HepG2 (cell line): ENCODE measurements at regions not wholly inside any gene's neighbourhood (a gene's known extent, or its start where the extent isn't known, plus 50 kb on each side); places are given as distances from the start of the nearest gene placed in this dataset.

ENCODE experiments used
- ATAC-seq: fragments of 200-7000 bp; cut with Tn5 transposase; 3 replicates; pipeline ENCODE4 v1.9.1; 2020; ENCODE audit warnings: mild to moderate bottlenecking, moderate library complexity
- BruUV-seq: library from RNA; stranded (reverse); fragments of 400-500 nt; replicated peaks from 2 replicates; lab custom pipeline; 2021; lab: Mats Ljungman, UMichigan
- CTCF ChIA-PET: fragments of 300-600 bp; formaldehyde crosslinking; extraction: SDS; loops from one replicate; lab custom pipeline; 2021; ENCODE audit warnings: low total read pairs, inconsistent platforms, low intra/inter-chr PET ratio; lab: Yijun Ruan, JAX
- POLR2A ChIA-PET: fragments of 350-600 bp; sonication (Branson Sonifier 250); formaldehyde crosslinking; loops from one replicate; lab custom pipeline; 2020; ENCODE audit warnings: antibody characterized with exemption, inconsistent platforms; lab: Yijun Ruan, JAX
- DNase-seq: peaks from one replicate; pipeline ENCODE4 v3.0.0-alpha.2; 2015; ENCODE audit warnings: low spot score
- FAIRE-seq: peaks from 3 replicates; lab custom pipeline; 2011; peaks lifted over from hg19 to GRCh38; lab: Jason Lieb, UNC
- H2AFZ ChIP-seq: one replicate; pipeline ENCODE4 v1.6.1; 2011; ENCODE audit warnings: low read length, inconsistent platforms
- H3K27ac ChIP-seq: fragments of 300-600 bp; 3 replicates; pipeline ENCODE4 v1.8.0; 2011; ENCODE audit warnings: mixed run types, mild to moderate bottlenecking, mixed read lengths, low read length, inconsistent platforms; ENCODE audit not compliant: insufficient read depth; ENCODE audit errors: extremely low read length
- H3K27me3 ChIP-seq, 2 experiments: fragments of 200-600 bp in 1 of 2; 2 replicates in 1 of 2; 3 replicates in 1 of 2; pipeline versions ENCODE4 v1.6.0 to v1.8.0; 2011; ENCODE audit warnings: low read length in 2 of 2, mild to moderate bottlenecking in 2 of 2, moderate library complexity in 2 of 2, inconsistent platforms in 1 of 2; ENCODE audit not compliant: insufficient read depth in 2 of 2, control insufficient read depth in 1 of 2
- H3K36me3 ChIP-seq, 2 experiments: fragments of 200-600 bp in 1 of 2; replicated peaks in 1 of 2; 2 replicates in 1 of 2; 3 replicates in 1 of 2; pipeline versions ENCODE4 v1.5.1 to v1.8.0; 2011; ENCODE audit warnings: low read length in 2 of 2, inconsistent platforms in 1 of 2; ENCODE audit not compliant: insufficient read depth in 2 of 2, control insufficient read depth in 1 of 2
- H3K4me1 ChIP-seq: 2 replicates; pipeline ENCODE4 v1.5.1; 2012; ENCODE audit warnings: low read length, inconsistent platforms; ENCODE audit not compliant: insufficient read depth
- H3K4me2 ChIP-seq: 2 replicates; pipeline ENCODE4 v1.6.0; 2011; ENCODE audit warnings: low read depth, low read length, inconsistent platforms
- H3K4me3 ChIP-seq, 3 experiments: fragments of 200-600 bp in 1 of 3; sonication (generic), shearing (Covaris generic) in 1 of 3; replicated peaks in 1 of 3; 2 replicates each; pipeline ENCODE4 v1.5.1; 2011 to 2016; ENCODE audit warnings: low read length in 3 of 3, inconsistent platforms in 2 of 3, low read depth in 2 of 3, mild to moderate bottlenecking in 2 of 3, control low read depth in 1 of 3, mixed read lengths in 1 of 3; ENCODE audit not compliant: insufficient read depth in 1 of 3
- H3K79me2 ChIP-seq: one replicate; pipeline ENCODE4 v1.6.1; 2011; ENCODE audit warnings: low read length, inconsistent platforms; ENCODE audit not compliant: insufficient read depth
- H3K9ac ChIP-seq: 2 replicates; pipeline ENCODE4 v1.6.0; 2011; ENCODE audit warnings: mild to moderate bottlenecking, low read depth, low read length, inconsistent platforms; ENCODE audit not compliant: insufficient read depth
- H3K9me3 ChIP-seq: 2 replicates; pipeline ENCODE4 v1.5.1; 2012; ENCODE audit warnings: mild to moderate bottlenecking, low read length
- H4K20me1 ChIP-seq: 2 replicates; pipeline ENCODE4 v1.6.0; 2011; ENCODE audit warnings: inconsistent platforms, mild to moderate bottlenecking, low read length, moderate library complexity; ENCODE audit not compliant: insufficient read depth
- BRF2 ChIP-seq: sonication (generic); formaldehyde crosslinking; IDR thresholded peaks from 2 replicates; pipeline ENCODE4 v1.8.1; 2022; ENCODE audit warnings: mild to moderate bottlenecking, missing genetic modification reagents
- MAFF ChIP-seq: IDR thresholded peaks from 2 replicates; pipeline ENCODE4 v1.6.1; 2011; ENCODE audit warnings: low read depth, low read length, improper control_type of control experiment
- MIER2 ChIP-seq: IDR thresholded peaks from 2 replicates; pipeline ENCODE4 v1.6.1; 2016; ENCODE audit warnings: missing biosample characterization, missing genetic modification reagents
- MYNN ChIP-seq: sonication (generic); formaldehyde crosslinking; IDR thresholded peaks from 2 replicates; pipeline ENCODE4 v1.4.0; 2020; ENCODE audit warnings: mild to moderate bottlenecking, low read depth, missing genetic modification reagents
- NFKBIZ ChIP-seq: IDR thresholded peaks from 2 replicates; pipeline ENCODE4 v1.6.1; 2018; ENCODE audit warnings: missing genetic modification reagents, missing compliant biosample characterization
- SIX1 ChIP-seq: sonication (generic); formaldehyde crosslinking; IDR thresholded peaks from 2 replicates; pipeline ENCODE4 v1.4.0; 2020; ENCODE audit warnings: missing genetic modification reagents, borderline replicate concordance
- SUZ12 ChIP-seq: fragments of 150-350 bp; IDR thresholded peaks from 2 replicates; pipeline ENCODE4 v1.6.1; 2014; ENCODE audit warnings: low read depth, low read length
- ZMYM3 ChIP-seq: sonication (generic); formaldehyde crosslinking; IDR thresholded peaks from 2 replicates; pipeline ENCODE4 v1.5.1; 2020; ENCODE audit warnings: mild to moderate bottlenecking, missing genetic modification reagents
- ZNF510 ChIP-seq: sonication (generic); formaldehyde crosslinking; IDR thresholded peaks from 2 replicates; pipeline ENCODE4 v1.4.0; 2020; ENCODE audit warnings: low read depth, mild to moderate bottlenecking, missing genetic modification reagents
- ZNF7 ChIP-seq: IDR thresholded peaks from 2 replicates; pipeline ENCODE4 v1.6.1; 2016; ENCODE audit warnings: missing biosample characterization, missing genetic modification reagents
- WGBS: methylation state at CpG from one replicate; pipeline ENCODE4 v1.1.6; 2017; ENCODE audit warnings: low lambda C conversion rate; 5-methylcytosine and 5-hydroxymethylcytosine counted together
- in situ Hi-C: cut with HindIII; loops from 2 replicates; pipeline ENCODE4 v1.10.0; 2017; ENCODE audit warnings: low pct_unique_long_range_greater_than_20kb; ENCODE audit not compliant: extremely low pct_ligation_motif_present
- intact Hi-C: fragments of 100-400 bp; cut with micrococcal nuclease; formaldehyde crosslinking; loops from one replicate; pipeline ENCODE4 v1.10.0; 2022; ENCODE audit not compliant: unreplicated experiment

- Histone ChIP-seq H3K4me1 (no peaks in the 10 kb centered on the region), H3K4me3 (no peak overlapping the region), H3K9ac (no peak overlapping the region), H3K36me3 (no peaks in the 10 kb centered on the region), H3K4me2 (no peak overlapping the region), H3K27me3 (no peaks in the 10 kb centered on the region; a peak in 1 of 5 replicates), H3K27ac (no peak overlapping the region), H3K9me3 (no peaks in the 10 kb centered on the region), H2AFZ (no peak overlapping the region), H3K79me2 (no peaks in the 10 kb centered on the region), H4K20me1 (no peaks in the 10 kb centered on the region)
- intact Hi-C loops (no loop called here), in situ Hi-C loops (no loop called here)
- ATAC-seq: no peak
- ChIA-PET CTCF (no interaction called here), POLR2A (no interaction called here)
- WGBS: 10% methylated on average over 4 of the region's 4 CpGs
- no TSS peak for BruUV-seq
- no peak for TF ChIP-seq NFKBIZ (CRISPR knock-in tag)
- TF ChIP-seq SUZ12: no peak
- no peak for TF ChIP-seq MIER2
- no peak for TF ChIP-seq BRF2 (CRISPR knock-in tag)
- TF ChIP-seq MAFF: no peak
- DNase-seq: no peak
- FAIRE-seq: no peak
These were observed 214.1 kb downstream of the TFEC start for GRCh38 chr7:115816318-115816974.

- 16% methylated on average over 6 of the region's 7 CpGs for WGBS
- H3K4me1 ChIP-seq: no peaks in the 10 kb centered on the region
- no peak for FAIRE-seq
- H3K27ac ChIP-seq: no peak overlapping the region
- ChIA-PET POLR2A (no interaction called here), CTCF (no interaction called here)
- H4K20me1 ChIP-seq: no peaks in the 10 kb centered on the region
- ATAC-seq: no peak
- no peak overlapping the region for H2AFZ ChIP-seq
- no peak for TF ChIP-seq MYNN (CRISPR knock-in tag)
- no peak for TF ChIP-seq ZNF510 (CRISPR knock-in tag)
- TF ChIP-seq ZMYM3 (CRISPR knock-in tag): no peak
- TF ChIP-seq SIX1 (CRISPR knock-in tag): no peak
- no peak for TF ChIP-seq ZNF7 (CRISPR knock-in tag)
- H3K27me3 ChIP-seq: no peaks in the 10 kb centered on the region
- no peaks in the 10 kb centered on the region for H3K36me3 ChIP-seq
- H3K79me2 ChIP-seq: no peaks in the 10 kb centered on the region
- in situ Hi-C loops (no loop called here), intact Hi-C loops (no loop called here)
- H3K4me2 ChIP-seq: no peak overlapping the region
- no peaks in the 10 kb centered on the region for H3K9me3 ChIP-seq
- H3K4me3 ChIP-seq: no peak overlapping the region
- no peak for DNase-seq
- no peak overlapping the region for H3K9ac ChIP-seq
- BruUV-seq: no TSS peak
These were observed 217.8 kb downstream of the TFEC start for GRCh38 chr7:115812794-115813193.
